H1 (cell line): ENCODE measurements at regions not wholly inside any gene's neighbourhood (a gene's known extent, or its start where the extent isn't known, plus 50 kb on each side); places are given as distances from the start of the nearest gene placed in this dataset.

Experiments used
- BRCA1 ChIP-seq: IDR thresholded peaks from 2 replicates; pipeline ENCODE4 v1.6.1; 2012; ENCODE audit warnings: low read depth, low read length, improper control_type of control experiment
- CHD1 ChIP-seq: IDR thresholded peaks from 2 replicates; pipeline ENCODE4 v1.6.1; 2012; ENCODE audit warnings: low read depth, low read length, improper control_type of control experiment
- CREB1 ChIP-seq: IDR thresholded peaks from 2 replicates; pipeline ENCODE4 v1.6.1; 2012; ENCODE audit warnings: inconsistent platforms
- HDAC6 ChIP-seq: IDR thresholded peaks from one replicate; pipeline ENCODE4 v1.7.1; 2012; ENCODE audit warnings: low read depth, mild to moderate bottlenecking, inconsistent platforms, low read length, moderate library complexity
- SIN3A ChIP-seq, 2 experiments: IDR thresholded peaks in 1 of 2; conservative IDR thresholded peaks in 1 of 2; 2 replicates each; pipeline ENCODE4 v1.6.1; 2011 to 2012; ENCODE audit warnings: low read length in 2 of 2, improper control_type of control experiment in 1 of 2, low read depth in 1 of 2, mild to moderate bottlenecking in 1 of 2
- TF ChIP-seq, protein P1 (sequence below), 3 experiments: IDR thresholded peaks; 1 replicate in 2 of 3; 2 replicates in 1 of 3; pipeline versions ENCODE4 v1.5.1 to v1.6.1; 2011; ENCODE audit warnings: low read length in 3 of 3, mild to moderate bottlenecking in 3 of 3, inconsistent platforms in 2 of 3, low read depth in 1 of 3, moderate library complexity in 1 of 3; ENCODE audit not compliant: insufficient read depth in 1 of 3; ENCODE audit errors: control extremely low read depth in 1 of 3

DNA sequence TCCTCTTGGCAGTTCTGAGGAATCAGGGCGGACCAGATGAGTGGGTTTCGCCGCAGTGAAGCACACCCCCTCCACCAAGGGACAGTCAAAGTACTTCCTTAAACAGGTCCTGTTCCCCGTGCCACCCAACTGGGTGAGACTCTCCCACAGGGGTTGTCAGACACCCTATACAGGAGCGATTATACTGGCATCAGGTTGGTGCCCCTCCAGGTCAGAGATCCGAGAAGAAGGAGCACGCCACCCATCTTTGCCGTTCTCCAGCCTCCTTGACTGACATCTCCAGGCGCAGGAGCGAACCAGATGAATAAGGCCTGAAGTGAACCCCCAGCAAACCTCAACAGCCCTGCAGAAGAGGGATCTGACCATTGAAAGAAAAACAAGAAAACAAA, 108.1 kb upstream of the ZBTB20 start (continued):
- TF ChIP-seq, protein P1, sequence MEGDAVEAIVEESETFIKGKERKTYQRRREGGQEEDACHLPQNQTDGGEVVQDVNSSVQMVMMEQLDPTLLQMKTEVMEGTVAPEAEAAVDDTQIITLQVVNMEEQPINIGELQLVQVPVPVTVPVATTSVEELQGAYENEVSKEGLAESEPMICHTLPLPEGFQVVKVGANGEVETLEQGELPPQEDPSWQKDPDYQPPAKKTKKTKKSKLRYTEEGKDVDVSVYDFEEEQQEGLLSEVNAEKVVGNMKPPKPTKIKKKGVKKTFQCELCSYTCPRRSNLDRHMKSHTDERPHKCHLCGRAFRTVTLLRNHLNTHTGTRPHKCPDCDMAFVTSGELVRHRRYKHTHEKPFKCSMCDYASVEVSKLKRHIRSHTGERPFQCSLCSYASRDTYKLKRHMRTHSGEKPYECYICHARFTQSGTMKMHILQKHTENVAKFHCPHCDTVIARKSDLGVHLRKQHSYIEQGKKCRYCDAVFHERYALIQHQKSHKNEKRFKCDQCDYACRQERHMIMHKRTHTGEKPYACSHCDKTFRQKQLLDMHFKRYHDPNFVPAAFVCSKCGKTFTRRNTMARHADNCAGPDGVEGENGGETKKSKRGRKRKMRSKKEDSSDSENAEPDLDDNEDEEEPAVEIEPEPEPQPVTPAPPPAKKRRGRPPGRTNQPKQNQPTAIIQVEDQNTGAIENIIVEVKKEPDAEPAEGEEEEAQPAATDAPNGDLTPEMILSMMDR (IDR thresholded peaks at IDR 0.05; ENCODE audit: control extremely low read depth in 1 of 3, insufficient read depth in 1 of 3, low read depth in 1 of 3, low read length in 3 of 3), result no peak
- no peak for TF ChIP-seq BRCA1
- TF ChIP-seq CHD1, result no peak
- no peak for TF ChIP-seq SIN3A (conservative IDR thresholded peaks at IDR 0.05 in 1 of 2, IDR thresholded peaks at IDR 0.05 in 1 of 2; ENCODE audit: low read depth in 1 of 2, low read length in 2 of 2)
- TF ChIP-seq HDAC6, result no peak
- TF ChIP-seq CREB1, result no peak
